DMS114 treated with DMSO at 0.1 percent for 48 hours (cell line): ENCODE measurements at regions not wholly inside any gene's neighbourhood (a gene's known extent, or its start where the extent isn't known, plus 50 kb on each side); places are given as distances from the start of the nearest gene placed in this dataset.
"Not testable (repeated sequence)": the region's sequence is repeated elsewhere in the genome, so short reads cannot be mapped to it uniquely, and the experiment has no call there.

Experiments used
- DNase-seq: peaks from one replicate; lab custom pipeline; 2025; ENCODE audit not compliant: unreplicated experiment; lab: John Stamatoyannopoulos, UW

DNA sequence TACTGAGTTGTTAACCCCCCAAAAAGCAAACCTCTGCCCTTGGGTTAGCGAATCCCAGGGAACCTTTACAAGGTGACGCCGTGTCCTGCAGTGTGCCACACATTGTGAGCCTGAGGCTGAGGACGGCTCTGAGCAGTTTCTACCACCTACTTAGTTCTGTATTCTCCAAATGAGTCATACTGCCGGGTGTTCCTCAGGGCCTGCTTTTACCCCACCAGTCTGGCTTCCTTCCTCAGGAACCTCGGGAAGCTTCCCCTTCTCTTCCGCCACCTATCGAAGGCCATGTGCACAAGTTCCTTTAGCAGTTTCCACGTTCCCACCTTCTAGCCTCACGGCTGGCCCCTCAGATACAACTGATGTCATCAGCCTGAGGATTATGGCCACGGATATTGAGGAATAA is 384.0 kb upstream of the TPM1 start:
- no peak for DNase-seq

GRCh38 chr15:62663547-62663946 is 379.0 kb upstream of the TPM1 start:
- DNase-seq, result no peak

GRCh38 chr15:62665449-62665848 is 377.1 kb upstream of the TPM1 start:
- DNase-seq, result no peak

DNA sequence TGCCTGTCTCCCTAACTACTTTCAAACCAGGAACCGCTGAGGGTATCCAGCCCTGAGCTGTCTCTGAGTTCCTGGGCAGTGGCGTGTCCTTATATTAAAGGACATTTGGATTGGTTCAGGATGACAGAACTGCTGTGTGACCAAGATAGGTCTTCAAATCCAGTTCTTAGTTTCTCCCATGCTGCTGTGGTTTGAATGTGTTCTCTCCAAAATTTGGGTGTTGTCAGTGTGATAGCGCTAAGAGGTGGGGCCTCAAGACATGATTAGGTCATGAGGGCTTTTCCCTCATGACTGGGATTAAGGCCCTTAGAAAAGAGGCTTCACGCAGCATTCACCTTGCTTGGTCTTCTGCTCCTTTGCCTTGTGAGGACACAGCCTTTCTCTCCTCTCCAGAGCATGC is 376.5 kb upstream of the TPM1 start:
- no peak for DNase-seq

DNA sequence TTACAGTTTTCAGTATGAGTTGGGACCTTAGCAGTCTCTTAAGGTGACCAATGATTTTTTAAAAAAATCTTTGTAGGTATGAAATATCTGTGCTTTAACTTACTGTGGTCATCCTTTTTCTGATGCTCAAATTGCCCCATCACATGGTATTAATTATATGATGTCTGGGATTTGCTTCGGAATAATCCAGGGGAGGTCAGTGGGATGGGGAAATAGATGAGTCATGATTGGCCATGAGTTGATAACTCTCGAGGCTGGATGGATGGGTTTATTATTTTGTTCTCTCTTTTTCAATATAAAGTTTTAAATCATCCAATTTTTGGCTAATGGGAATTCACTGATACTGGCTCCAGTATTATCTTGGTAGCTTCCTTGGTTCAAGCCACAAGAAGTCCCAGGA is 370.3 kb upstream of the TPM1 start:
- no peak for DNase-seq

- DNase-seq, result no peak
These were observed 365.7 kb upstream of the TPM1 start for GRCh38 chr15:62676891-62677290.

DNA sequence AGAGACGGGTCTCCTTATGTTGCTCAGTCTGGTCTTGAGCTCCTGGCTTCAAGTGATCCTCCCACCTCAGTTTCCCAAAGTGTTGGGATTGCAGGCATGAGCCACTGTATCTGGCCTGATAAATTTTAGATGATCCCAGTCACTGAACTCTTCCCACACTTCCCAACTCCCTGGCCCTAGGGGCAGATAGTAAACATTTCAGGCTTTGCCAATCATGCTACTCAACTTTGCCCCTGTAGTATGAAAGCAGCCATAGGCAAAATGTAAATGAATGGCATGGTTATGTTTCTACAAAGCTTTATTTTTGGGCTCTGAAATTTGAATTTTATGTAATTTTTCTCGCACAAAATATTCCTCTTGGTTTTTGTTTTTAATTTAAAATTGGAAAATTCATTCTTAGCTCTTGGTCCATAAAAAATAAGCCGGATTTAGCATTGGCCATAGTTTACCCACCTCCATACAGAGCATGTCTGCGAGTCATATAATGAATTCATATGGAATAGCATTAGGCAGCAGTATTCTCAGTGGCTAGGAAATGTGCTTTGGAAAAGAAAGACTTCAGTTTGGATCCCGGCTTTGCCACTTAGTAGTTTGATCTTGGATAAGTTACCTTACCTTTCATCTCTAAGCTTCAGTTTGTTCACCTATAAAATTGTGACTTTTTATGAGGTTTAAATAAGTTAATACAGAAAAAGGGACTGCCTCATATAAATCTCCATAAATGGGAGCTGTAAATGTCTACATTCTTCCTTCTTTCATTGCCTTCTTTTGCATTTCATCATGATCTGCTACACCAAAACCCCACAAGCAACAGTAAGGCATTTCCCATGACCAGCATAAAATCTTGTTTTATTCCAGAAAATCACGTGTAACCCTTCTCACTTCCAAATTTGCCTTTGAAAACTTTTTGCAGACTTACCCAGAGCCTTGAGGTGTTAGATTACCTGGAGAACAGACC is 360.3 kb upstream of the TPM1 start:
- no peak for DNase-seq

DNA sequence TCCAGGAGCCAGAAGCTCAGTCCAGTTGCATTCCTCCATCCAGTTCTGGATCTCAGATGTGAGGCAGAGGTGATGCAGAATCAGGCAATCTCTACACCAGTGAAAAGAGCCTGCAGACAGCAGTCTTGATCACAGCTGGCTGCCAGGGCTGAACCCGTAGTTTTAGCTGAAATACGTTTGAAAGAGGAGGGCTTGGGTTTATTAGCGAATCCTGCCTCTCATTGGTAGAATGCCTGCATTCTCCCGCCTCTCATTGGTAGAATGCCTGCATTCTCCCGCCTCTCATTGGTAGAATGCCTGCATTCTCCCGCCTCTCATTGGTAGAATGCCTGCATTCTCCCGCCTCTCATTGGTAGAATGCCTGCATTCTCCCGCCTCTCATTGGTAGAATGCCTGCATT is 359.4 kb upstream of the TPM1 start:
- not testable (repeated sequence) for DNase-seq

GRCh38 chr15:62684123-62684808 is 358.3 kb upstream of the TPM1 start:
- DNase-seq, result no peak

DNA sequence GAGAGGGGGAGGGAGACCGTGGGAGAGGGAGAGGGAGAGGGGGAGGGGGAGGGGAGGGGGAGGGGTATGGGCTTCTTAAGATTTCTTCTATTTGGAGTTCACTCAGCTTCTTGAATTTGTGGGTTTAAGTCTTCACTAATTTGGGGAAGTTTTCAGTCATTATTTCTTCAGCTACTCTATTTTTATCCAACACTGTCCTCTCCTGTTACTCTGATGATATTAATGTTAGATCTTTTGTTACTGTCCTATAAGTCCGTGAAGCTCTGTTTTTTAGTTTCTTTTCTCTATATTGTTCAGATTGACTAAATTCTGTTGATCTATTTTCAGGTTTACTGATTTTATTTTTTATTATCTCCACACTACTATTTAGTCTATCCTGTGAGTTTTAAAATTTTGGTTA is 351.5 kb upstream of the TPM1 start:
- no peak for DNase-seq

DNA sequence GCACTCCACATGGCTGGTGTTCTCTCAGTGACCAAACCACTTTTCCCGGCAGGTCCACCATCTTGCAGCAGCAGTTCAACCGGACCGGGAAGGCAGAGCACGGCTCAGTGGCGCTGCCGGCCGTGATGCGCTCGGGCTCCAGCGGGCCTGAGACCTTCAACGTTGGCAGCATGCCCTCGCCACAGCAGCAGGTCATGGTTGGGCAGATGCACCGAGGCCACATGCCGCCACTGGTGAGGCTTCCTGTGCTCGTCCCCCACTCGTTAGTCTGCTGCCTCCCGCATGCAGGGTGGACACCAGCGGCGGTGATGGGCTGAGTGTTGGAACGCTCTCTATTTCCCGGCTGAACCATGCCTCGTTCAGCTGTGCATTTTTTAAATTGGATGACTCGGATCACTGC is 344.9 kb upstream of the TPM1 start:
- no peak for DNase-seq

DNA sequence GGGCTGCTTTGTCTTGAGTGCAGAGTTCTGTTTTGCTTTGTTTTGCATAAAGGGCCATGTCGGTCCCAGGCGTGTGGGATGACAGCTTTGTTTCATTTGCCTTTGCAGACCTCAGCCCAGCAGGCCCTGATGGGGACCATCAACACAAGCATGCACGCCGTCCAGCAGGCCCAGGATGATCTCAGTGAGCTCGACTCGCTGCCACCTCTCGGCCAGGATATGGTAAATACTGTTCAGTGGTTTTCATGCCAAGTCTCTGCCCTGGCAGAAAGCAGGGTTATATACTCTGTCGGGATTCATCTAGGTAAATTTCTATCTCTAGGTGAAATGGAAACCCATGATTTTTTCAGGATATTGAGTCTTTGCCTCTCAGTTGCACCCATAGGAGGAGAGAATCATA is 343.9 kb upstream of the TPM1 start:
- no peak for DNase-seq

DNA sequence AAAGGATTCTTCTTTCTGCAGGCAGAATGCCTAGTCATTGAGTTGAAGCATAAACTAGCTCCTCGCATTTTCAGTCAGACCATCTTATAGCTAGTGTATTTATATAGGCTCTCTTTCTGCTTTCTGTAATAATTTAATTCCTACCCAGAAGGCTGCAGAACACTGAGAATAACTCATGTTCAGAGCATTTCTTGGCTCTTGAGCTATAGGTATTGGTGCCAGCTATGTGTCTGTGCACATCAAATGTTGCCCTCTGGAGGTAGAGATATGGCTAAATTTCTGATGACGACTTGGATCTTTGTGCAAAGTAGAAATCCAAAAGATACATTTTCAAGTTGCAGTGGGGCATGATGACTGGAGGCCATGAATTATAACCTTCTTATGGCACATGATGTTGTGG is 336.2 kb upstream of the TPM1 start:
- DNase-seq, result no peak

GRCh38 chr15:62708470-62708869 is 334.1 kb upstream of the TPM1 start:
- DNase-seq, result no peak

DNA sequence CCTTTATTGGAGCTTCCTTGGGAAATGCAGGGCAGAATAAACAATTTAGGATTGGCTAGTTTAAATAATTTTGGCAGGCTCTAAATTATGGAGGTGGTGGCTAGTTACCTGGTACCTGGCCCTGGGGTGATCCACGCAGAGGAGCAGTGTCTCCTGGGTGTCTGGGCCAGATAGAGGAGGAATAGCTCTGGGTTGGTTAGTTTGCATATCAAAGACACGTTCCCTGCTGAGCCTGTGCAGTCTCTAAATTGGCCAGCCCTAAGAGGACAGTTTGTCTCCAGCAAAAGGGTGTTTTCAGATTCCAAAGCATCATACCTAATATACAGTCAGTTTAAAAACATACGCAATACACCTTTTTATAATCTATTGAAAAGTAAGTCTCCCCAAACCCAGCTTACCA is 333.3 kb upstream of the TPM1 start:
- no peak for DNase-seq

GRCh38 chr15:62711691-62712454 is 330.7 kb upstream of the TPM1 start:
- no peak for DNase-seq

- DNase-seq, result no peak
These were observed 330.1 kb upstream of the TPM1 start for GRCh38 chr15:62712455-62712839.

GRCh38 chr15:62715946-62716345 is 326.6 kb upstream of the TPM1 start:
- no peak for DNase-seq

- DNase-seq, result no peak
These were observed 325.1 kb upstream of the TPM1 start for GRCh38 chr15:62717496-62717895.

- no peak for DNase-seq
These were observed 323.2 kb upstream of the TPM1 start for GRCh38 chr15:62719316-62719715.

DNA sequence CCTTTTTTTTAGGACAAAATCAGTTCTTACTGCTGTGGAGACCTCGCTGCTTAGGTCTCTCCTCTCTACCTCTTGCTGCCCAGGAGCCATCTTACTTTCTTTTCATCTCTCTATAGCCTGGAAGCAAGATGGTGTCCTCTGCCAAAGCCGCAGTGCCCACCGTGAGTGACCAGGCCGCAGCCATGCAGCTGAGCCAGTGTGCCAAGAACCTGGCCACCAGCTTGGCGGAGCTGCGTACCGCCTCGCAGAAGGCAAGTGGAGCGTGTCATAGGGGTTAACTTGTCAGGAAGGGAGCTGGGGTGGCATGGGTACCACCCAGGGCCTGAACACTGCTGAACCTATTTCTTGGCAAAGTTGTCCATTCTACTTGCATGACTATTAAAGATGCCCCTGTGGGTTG is 320.3 kb upstream of the TPM1 start:
- DNase-seq, result no peak

DNA sequence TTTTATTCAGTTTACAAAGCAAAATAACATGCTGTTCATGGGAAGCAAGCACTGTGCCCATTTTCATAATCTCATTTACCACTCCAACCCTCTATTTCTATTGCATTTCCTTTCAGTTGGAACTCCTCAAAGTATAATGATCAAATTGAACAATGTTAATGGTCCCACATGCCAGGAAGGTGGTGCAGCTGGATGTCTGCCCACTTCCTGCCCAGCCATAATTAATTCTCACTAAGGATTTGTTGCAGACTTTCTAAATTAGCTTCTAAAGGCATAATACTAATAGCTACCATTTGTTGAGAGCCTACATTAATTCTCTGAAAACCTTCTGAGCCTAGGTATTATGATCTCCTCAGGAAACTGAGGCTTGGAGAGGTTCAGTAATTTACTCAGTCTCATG is 316.1 kb upstream of the TPM1 start:
- DNase-seq, result no peak
